ENCODE measurements at regions not wholly inside any gene's neighbourhood (a gene's known extent, or its start where the extent isn't known, plus 50 kb on each side); places are given as distances from the start of the nearest gene placed in this dataset.

DNA sequence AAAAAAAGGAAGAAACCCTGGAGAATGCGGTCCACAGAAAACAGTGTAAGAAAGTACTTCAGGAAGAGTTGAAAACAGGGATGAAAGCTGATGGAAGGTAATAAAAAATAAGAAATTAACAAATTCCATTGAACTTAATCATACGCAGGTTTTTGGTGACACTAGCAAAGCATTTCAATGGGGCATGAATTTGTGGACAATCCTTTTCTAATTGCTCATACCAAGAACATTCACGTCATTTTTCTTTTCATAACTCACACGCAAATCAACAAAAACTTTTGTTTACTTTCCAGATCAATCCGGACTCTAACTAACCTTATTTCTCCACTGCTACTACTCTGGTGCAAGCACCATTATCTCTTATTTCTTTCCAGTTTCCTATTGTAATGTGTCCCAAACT, 1195.0 kb downstream of the SLITRK5 start:
- no peak overlapping the region for H3K4me3 ChIP-seq (ENCODE audit: insufficient read depth, low read length, poor library complexity, severe bottlenecking)
- H4K20me1 ChIP-seq (ENCODE audit: low read depth, low read length): no peaks in the 10 kb centered on the region
- H3K36me3 ChIP-seq (ENCODE audit: low read length): no peaks in the 10 kb centered on the region
- H3K27ac ChIP-seq (ENCODE audit: low read depth, low read length): no peak overlapping the region
- TF ChIP-seq EZH2phosphoT487 (conservative IDR thresholded peaks at IDR 0.05; ENCODE audit: low read length): no peak
- TF ChIP-seq, protein P1, sequence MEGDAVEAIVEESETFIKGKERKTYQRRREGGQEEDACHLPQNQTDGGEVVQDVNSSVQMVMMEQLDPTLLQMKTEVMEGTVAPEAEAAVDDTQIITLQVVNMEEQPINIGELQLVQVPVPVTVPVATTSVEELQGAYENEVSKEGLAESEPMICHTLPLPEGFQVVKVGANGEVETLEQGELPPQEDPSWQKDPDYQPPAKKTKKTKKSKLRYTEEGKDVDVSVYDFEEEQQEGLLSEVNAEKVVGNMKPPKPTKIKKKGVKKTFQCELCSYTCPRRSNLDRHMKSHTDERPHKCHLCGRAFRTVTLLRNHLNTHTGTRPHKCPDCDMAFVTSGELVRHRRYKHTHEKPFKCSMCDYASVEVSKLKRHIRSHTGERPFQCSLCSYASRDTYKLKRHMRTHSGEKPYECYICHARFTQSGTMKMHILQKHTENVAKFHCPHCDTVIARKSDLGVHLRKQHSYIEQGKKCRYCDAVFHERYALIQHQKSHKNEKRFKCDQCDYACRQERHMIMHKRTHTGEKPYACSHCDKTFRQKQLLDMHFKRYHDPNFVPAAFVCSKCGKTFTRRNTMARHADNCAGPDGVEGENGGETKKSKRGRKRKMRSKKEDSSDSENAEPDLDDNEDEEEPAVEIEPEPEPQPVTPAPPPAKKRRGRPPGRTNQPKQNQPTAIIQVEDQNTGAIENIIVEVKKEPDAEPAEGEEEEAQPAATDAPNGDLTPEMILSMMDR (IDR thresholded peaks at IDR 0.05; ENCODE audit: insufficient read depth, low read length, poor library complexity, severe bottlenecking): no peak
- no peak overlapping the region for H2AFZ ChIP-seq (ENCODE audit: low read depth, low read length, severe bottlenecking)
- no peaks in the 10 kb centered on the region for H3K79me2 ChIP-seq (ENCODE audit: insufficient read depth, low read length)
- no peaks in the 10 kb centered on the region for H3K27me3 ChIP-seq (ENCODE audit: low read length)
- no peaks in the 10 kb centered on the region for H3F3A ChIP-seq (ENCODE audit: insufficient read depth)
- no peaks in the 10 kb centered on the region for H3K9me2 ChIP-seq (replicated peaks; ENCODE audit: insufficient read depth, low read length)
- H3K4me2 ChIP-seq (ENCODE audit: low read depth, low read length, poor library complexity, severe bottlenecking): no peak overlapping the region
- no peak overlapping the region for H3K9ac ChIP-seq (ENCODE audit: low read length)
- H3K9me3 ChIP-seq (ENCODE audit: insufficient read depth, low read length): no peaks in the 10 kb centered on the region

DNA sequence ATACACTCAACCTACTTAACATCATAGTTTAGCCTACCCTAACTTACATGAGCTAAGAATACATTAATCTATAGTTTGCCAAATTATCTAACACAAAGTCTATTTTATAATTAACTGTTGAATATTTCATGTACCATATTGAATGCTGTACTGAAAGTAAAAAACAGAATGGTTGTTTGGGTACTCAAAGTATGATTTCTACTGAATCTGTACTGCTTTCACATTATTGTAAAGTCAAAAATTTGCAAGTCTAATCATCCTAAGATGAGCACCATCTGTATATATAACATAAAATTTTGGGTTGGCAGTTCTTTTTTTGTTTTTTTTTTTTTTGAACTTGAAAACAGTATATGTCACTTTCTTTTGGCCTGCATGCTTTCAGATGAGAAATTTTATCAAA, 1212.6 kb downstream of the SLITRK5 start:
- H2AFZ ChIP-seq (ENCODE audit: low read depth, low read length, severe bottlenecking): no peak overlapping the region
- TF ChIP-seq, protein P1 (IDR thresholded peaks at IDR 0.05; ENCODE audit: insufficient read depth, low read length, poor library complexity, severe bottlenecking): no peak
- no peak for TF ChIP-seq EZH2phosphoT487 (conservative IDR thresholded peaks at IDR 0.05; ENCODE audit: low read length)
- H3K36me3 ChIP-seq (ENCODE audit: low read length): no peaks in the 10 kb centered on the region
- no peaks in the 10 kb centered on the region for H3K79me2 ChIP-seq (ENCODE audit: insufficient read depth, low read length)
- H3F3A ChIP-seq (ENCODE audit: insufficient read depth): no peaks in the 10 kb centered on the region
- H3K27me3 ChIP-seq (ENCODE audit: low read length): no peaks in the 10 kb centered on the region
- H3K27ac ChIP-seq (ENCODE audit: low read depth, low read length): no peak overlapping the region
- H3K9me3 ChIP-seq (ENCODE audit: insufficient read depth, low read length): no peaks in the 10 kb centered on the region
- no peak overlapping the region for H3K4me3 ChIP-seq (ENCODE audit: insufficient read depth, low read length, poor library complexity, severe bottlenecking)
- no peaks in the 10 kb centered on the region for H4K20me1 ChIP-seq (ENCODE audit: low read depth, low read length)
- no peak overlapping the region for H3K4me2 ChIP-seq (ENCODE audit: low read depth, low read length, poor library complexity, severe bottlenecking)
- H3K9ac ChIP-seq (ENCODE audit: low read length): no peak overlapping the region
- no peaks in the 10 kb centered on the region for H3K9me2 ChIP-seq (replicated peaks; ENCODE audit: insufficient read depth, low read length)

DNA sequence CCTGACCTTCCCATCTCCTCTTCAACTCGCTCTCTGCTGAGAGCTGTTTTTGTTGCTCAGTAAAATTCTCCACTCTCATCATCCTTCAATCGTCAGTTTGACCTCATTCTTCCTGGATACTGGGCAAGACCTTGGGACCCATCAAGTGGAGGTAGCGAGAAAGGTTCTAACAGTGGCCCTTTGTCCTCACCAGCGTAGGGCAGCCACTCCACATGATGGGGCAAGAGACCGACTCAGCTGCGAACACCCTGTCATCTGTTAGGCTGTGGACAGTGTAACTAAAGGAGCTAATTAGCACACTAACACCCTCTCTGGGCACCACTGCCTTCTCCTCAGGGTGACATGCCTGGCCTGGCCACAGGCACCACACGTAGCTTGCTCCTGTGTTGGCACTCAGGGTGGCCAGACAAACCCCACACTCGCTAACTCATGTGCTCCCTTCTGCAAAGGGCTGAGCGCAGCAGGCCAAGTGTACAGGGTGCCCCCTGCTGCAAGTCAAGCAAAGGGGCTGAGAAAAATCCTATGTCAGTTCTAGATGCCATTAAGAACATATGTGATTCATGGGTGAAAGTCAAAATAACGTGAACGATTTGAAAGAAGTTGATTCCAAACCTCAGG, 1216.0 kb downstream of the SLITRK5 start:
- Histone ChIP-seq H4K20me1 (ENCODE audit: low read depth, low read length) (no peaks in the 10 kb centered on the region), H3F3A (ENCODE audit: insufficient read depth) (no peaks in the 10 kb centered on the region), H3K9me3 (ENCODE audit: insufficient read depth, low read length) (no peaks in the 10 kb centered on the region), H3K9me2 (replicated peaks; ENCODE audit: insufficient read depth, low read length) (no peaks in the 10 kb centered on the region), H3K27ac (ENCODE audit: low read depth, low read length) (no peak overlapping the region), H3K27me3 (ENCODE audit: low read length) (no peaks in the 10 kb centered on the region), H2AFZ (ENCODE audit: low read depth, low read length, severe bottlenecking) (no peak overlapping the region), H3K79me2 (ENCODE audit: insufficient read depth, low read length) (no peaks in the 10 kb centered on the region), H3K4me3 (ENCODE audit: insufficient read depth, low read length, poor library complexity, severe bottlenecking) (no peak overlapping the region), H3K36me3 (ENCODE audit: low read length) (no peaks in the 10 kb centered on the region), H3K9ac (ENCODE audit: low read length) (no peak overlapping the region), H3K4me2 (ENCODE audit: low read depth, low read length, poor library complexity, severe bottlenecking) (no peak overlapping the region)
- TF ChIP-seq, protein P1 (IDR thresholded peaks at IDR 0.05; ENCODE audit: insufficient read depth, low read length, poor library complexity, severe bottlenecking): no peak
- no peak for TF ChIP-seq EZH2phosphoT487 (conservative IDR thresholded peaks at IDR 0.05; ENCODE audit: low read length)
